DMS79 (cell line): ENCODE measurements at regions not wholly inside any gene's neighbourhood (a gene's known extent, or its start where the extent isn't known, plus 50 kb on each side); places are given as distances from the start of the nearest gene placed in this dataset.
A peak's percentile ranks its signal among the peaks of the same experiment; 100 is the strongest.

Experiments
- DNase-seq: peaks from one replicate; lab custom pipeline; 2025; lab: John Stamatoyannopoulos, UW

DNA sequence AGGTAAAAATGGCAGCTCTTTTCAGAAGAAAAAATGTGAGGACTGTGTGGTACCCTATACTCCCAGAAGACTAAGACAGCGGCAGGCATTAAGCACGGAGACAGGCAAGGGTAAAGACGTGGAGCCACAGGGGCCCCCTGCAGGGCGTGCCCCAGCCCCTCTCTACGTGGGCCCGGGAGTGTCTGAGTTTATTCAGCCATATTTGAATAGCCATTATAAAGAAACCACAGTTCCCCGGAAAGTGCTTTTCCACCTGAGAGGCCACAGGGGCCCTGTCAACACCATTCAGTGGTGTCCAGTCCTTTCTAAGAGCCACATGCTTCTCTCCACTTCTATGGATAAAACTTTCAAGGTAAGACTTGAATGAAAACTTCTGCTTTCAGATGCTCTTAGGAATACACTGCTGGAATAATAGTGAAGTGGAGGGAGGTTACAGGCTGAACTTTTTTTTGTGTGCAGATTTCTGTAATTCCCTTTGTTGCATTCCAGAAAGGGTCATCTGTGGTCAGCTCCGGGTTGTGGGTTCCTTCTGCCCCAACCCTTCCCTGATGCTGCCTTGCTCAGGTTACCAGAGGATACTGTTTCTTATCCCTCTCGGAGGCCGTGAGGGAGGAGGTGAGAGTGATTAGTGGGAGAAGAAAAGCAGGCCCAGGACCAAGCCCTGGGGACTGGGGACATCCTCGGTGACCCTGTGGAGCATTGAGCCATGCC is 58.4 kb downstream of the SLC25A47 start:
- DNase-seq, result peak; percentile 9

DNA sequence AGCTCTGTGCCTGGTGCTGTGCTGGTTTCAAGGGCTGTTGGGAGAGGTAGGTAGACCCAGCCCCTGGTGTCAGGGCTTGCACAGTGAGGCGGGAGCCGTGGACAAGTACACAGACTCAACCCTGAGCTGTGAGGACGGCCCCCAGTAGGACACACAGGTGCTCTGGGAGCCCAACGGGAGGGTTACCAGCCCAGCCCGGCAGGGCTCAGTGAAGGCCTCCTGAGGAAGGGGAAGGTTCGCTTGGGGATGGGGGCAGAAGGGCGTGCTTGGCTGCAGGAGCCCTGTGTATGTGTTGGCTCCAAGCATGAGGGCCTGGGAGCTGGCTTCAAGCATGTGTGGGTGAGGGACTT is 58.9 kb downstream of the SLC25A47 start:
- DNase-seq, result no peak

DNA sequence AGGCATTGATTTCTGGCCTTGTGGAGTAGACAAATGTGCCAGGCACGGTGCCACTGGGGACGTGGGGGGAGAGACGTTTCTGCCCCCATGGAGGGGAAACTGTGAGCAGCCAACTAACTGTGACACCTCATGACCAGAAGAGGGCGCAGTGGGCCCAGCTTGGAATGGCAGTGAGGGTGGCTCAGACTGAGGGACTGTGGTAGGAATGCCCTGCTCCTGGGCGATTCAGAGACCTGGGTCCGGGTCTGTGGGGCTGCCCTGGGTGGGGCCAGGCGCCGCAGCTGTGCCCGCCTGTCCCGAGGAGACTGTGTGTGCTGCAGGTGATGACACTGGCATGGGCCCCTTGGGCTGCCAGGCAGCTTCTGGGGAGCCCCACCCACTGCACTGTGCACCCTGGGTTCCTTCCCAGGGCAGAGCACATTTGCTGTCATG is 60.6 kb downstream of the SLC25A47 start:
- DNase-seq, result peak; percentile 17

DNA sequence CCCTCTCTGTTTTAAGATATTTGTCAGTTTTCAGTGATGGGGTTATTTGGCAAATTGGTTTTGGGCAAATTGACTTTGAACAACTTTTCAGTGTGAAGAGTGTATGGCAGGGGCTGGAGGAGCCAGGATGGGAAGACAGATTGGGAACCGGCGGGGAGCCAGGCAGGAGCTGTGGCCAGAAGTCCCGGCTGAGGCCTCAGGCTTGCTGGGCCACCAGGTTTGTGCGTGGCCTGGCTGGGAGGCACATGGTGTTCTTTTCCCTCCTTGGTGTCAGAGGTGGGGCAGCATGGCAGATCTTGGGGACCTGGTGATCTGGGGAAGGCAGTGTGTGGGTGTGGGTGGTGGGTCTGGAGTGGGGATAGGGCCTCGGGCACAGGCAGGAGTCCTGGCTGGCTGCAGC is 61.1 kb downstream of the SLC25A47 start:
- no peak for DNase-seq

DNA sequence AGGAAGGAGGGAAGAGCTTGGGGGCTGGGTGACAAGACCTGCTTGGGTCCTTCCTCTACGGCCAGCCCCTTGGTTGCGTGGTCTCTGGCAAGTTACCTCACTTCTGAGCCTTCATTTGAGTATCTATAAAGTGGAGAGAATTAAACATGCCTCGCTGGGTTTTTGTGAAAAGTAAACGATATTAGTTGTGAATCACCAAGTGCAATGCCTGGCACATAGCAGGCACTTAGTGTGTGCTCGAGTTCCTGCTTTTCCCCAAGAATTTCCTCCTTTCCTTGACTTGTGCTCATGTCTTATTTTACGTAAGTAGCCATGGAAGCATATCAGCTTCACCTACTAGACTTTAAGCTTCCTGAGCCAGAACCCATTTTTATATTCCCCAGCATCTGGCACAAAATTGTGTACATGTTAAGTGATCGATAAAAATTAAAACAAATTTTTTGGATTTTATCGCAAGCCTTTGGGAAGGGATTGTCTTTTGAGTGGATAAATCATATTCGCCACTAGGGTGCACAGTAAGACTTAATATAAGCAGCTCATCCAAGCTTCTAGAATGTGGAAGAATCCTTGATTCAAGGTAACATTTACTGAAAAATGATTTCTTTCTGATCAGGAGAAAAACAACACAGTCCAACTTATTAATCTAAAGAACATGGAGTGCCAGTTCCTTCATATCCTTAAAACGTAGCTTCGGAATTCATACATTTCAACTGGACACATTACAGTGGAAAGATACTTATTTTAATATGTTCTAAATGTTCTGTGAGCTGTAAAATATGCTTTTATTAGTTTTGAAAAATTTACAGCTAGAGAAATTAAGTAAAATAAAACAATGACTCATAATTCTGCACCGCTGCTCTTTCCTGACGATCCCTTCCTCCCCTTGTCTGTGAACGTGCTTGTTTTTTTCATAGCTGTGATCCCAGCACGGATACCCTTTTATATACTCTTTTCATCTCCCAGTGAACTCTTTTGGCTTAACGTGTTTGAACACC is 62.0 kb downstream of the SLC25A47 start:
- DNase-seq, result peak; percentile 51

DNA sequence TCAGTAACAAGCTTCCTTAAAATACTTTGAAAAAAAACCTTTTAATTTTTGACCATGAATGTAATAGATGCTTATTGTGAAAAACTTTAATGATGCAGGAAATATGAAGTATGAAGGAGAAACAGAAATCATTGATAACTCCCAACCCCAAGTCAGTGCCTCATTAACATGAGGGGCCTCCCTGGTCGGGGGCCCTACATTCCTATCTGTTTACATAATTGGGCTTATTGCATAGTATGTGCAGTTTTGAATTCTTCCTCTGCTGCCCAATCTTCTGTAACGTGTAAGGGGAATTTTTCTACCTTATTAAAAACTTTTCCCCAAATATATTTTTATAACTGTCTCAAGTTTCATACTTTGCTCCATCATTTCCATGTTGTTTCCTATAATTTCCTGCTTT is 63.0 kb downstream of the SLC25A47 start:
- no peak for DNase-seq

DNA sequence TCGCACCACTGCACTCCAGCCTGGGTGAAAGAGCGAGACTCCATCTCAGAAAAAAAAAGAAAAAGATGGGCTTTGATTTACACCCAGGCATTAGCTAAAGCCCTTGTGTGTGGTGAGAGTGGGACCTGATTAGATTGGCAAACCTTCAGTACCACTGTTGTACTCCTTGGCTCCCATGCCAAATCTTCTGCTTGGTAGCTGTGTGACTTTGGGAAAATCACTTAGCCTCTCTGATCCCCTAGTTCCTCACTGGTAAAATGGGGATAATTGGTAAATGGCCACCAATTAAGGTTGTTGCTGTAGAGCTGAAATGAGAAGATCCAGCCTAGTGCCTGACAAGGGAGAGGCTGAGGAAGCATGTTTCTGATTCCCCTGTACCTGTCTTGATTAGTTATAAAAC is 63.7 kb downstream of the SLC25A47 start:
- DNase-seq, result no peak

DNA sequence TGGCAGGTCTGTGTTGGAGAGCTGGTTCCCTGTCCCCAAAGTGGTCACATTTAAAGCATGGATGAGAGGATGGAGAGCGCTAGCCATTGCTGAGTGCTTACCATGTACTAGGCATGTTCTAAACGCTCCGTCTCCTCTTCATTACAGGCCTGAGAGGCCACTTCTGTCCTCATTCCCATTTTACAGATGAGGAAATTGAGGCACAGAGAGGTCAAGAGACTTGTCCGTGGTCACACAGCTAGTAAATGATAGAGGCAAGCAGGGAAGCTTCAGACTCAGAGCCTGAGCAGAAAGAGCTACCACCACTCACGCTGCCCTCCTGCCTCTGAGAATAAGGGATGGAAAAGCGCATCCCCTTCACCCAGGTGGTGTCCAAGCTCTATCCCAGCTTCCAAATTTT is 64.3 kb downstream of the SLC25A47 start:
- DNase-seq, result no peak

DNA sequence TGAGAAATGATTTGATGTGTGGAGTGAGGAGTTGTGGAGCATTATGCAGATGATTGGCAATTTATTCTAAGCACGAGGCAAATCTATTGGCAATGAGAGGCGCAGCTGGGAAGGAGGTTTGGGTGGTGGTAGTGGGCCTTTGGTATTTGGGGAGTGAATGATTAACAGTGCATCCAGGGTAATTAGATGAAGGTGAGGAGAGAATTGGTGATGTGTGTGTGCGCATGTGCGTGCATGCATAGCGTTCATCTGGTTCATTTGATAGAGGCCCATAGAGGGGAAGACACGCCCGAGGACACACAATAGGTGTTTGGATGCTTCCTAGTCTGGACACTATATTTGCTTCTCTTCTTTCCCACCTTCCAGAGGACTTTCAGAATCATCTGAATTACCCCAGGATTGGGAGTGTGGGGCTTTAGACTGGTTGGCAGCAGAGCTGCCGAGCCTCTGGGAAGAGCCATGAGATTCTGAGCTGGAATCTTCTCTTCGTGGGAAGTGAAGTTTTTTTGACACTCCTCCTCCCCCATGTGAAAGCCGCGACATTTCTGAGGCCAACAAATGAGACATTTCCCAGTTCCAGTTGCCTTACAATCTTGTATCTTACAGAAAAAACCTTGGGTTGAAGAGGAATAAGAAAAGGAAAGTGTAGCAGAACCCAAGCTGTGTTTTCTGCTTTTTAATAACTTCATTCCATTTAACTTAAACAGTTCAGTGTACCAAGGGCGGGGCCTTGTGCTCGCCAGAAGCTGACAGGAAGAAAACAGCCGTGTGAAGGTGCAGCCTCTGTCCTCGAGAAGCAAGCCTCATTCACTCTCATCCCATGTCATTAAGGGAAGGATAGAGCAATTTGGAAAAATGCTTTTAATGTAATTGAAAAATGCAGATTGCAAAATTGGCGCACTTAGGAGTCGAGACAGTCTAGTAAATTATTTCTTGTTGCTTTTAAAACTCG is 65.2 kb downstream of the SLC25A47 start:
- DNase-seq, result peak; percentile 39

DNA sequence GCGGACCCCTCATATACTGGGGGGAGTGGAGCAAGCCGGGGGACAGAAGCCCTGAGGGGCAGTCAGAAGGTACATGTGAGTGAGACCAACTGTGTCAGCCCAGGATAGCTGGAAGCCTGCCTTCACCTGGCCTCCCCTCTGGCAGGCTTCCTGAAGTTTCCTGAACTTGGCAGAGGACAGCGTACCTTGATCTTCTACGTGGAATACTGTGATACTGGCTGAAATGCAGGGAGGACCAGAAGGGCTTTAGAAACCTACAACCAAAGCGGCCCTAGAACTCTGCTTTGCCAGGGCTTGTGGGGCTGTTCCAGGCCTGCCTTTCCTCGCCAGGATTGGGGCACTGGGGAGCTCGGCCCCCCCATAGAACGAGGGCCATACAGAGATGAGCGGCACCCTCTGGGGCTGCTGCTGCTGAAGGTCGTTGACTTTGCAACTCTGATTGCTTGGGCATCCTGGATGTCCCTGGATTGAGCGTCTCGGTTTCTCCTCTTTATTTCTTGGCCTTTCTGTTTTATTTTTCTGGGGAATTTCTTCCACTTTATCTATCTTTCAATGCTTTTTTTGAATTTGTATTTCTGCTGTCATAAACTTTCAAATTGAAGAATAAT is 66.5 kb downstream of the SLC25A47 start:
- DNase-seq, result no peak

DNA sequence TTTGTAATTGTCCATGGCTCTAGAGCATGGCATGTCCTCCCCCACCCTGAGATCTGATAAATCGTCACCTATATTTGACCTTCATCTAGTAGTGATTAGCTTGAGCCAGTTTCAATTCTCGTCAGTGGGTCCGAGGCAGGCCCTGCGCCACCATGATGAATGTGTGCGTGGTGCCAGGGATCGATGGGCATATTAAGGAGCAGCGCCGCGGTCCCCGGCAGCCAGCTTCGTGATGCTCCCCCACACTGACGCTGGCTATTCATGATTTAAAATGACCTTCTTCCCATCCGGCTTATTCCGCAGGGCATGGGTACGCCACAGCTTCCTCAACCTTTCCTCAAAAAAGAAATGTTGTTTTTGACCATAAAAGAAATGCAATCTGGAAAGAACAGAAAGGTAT is 68.0 kb downstream of the SLC25A47 start:
- no peak for DNase-seq

DNA sequence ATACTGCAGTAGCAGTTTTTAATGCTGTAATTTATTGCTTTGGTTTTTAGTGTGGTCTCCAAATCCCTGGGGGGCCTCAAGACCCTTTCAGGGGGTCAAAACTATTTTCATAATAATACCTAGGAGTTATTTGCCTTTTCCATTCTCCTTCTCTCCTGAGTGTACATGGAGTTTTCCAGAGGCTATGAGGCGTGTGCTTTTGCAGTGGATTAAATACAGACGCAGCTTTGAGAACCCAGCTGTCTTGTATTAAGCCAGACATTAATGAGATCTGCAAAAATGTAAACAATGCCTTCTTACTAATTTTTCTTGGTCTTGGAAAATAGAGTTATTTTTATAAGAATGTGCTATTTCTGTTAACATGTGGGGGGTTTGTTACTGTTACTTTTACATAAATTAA is 68.6 kb downstream of the SLC25A47 start:
- no peak for DNase-seq

DNA sequence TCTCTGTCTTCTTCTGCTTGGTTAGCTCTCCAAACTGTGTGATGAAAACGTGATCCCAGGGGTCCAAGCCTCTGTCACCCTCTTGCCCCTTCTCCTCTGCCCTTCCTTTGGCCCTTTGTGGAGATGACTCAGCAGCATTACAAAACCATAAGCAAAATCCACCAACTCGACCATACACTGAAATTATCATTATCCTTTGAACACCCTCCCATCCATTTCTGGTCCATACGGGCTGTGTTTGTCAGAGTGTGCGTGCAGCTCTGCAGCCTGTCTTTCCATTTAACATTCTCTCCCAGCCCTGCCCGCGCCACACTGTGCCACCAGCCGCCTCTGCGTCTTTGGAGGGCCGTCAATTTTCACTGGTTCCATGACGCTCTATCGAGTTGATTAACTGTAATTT is 69.2 kb downstream of the SLC25A47 start:
- no peak for DNase-seq

DNA sequence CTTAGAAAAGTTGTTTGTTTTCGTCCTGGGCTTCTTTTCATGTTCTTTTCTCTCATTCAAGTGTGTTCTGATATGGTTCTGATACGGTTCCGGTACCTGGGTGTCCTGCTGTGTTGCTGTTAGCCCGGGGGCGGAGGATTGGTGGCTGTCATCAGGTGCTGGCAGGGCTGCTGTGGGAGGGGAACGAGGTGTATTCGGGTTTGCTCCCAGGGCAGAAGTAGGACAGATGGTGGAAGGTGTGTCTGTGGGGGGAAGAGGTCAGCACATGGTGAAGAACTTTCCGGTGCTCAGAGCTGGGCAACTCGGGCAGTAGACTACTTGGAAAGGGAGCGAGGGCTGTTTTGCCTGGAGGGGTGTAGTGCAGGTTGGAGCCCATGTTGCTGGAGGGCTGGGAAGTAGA is 70.2 kb downstream of the SLC25A47 start:
- DNase-seq, result no peak

DNA sequence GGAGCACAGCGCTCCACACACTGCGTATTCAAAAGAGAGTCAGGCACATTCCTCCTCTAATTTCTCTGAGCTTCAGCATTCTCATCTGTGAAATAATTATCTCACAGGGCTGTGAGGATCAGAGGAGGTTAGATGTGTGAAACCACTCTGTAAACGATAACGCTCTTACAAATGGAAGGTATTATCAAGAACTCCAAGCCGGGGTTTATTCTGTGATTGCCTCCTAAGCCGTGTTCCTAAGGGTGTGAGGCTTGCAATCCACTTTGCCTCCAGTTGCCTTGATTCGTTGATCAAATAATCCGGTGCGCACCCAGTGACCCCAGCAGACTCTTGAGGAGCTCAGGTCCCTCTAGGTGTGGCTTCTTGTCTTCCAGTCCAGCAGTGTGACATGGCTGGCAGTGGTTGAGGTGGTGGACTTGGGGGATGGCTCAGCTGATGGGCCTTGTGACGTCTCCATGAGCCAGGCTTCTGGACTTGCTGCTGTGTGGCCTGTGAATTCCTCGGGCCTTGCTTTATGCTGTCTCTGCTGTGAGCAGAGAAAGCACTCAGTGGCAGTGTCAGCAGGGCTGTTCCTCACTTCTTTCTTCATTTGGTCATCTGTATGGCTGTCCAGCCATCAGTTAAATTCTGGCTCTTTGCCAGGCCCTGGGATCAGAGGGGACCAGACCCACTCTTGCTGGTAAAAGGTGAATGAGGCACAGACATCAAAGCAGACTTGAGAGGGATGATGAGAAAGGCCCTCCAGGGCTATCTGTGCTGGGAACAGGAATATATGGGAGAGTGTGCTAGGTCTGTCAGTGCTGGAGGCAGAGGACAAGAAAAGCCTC is 71.0 kb downstream of the SLC25A47 start:
- no peak for DNase-seq

DNA sequence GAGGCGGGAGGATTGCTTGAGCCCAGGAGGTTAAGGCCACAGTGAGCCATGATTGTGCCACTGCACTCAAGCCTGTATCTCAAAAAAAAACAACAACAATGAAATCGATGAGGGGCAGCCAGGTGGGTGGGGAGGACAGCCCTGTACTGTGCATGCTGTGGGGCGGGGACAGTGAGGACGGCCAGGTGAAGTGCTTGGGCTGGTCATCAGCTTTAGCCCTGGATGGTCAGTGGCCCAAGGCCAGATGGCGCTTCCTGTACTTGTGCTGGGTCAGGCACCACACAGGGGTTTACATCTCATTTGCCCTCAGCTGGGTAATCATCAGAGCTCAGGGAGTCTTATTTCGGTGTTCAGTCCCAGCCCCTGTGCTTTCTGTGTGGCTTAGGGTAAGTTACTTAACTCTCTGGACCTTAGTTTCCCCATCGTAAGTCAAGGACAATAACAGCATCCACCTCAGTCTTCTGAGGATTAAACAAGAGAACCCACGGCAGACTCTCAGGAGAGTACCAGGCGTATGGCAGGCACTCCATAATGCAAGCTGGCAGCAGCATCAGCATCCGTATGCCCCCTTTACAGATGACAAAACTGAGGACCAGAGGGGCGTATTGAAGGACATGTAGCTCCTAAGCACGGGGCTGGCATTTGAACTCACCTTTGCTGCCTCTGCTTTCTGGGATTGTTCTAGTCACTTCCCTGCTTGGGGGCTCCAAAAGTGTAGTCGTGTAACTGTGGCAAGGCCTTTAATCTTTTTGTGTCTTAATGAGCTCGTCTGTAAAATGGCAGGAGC is 71.9 kb downstream of the SLC25A47 start:
- DNase-seq, result no peak

DNA sequence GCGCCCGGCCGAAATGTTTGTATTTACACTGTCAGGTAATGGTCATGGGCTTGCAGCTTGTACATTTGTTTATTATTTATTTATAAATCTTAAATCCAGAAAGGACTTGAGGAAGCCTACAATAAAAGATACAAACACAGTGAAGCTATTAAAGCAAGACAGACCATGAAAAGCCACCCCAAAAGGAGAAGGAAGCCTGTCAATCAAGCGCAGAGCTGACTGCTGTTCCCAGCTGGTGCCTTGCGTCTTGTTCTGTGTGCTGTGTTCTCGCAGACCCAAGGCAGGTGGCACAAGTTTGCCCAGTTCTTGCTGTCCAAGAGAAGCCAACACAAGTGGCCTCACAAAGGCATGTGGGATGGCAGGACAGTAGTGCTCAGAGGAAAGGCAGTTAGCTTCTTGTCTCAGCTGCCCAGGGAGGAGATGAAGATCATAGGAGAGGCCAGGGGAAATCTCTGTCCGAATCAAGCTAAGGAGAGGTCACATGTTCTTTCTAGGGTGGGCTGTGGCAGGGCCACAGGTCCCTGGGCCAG is 73.2 kb downstream of the SLC25A47 start:
- DNase-seq, result no peak

DNA sequence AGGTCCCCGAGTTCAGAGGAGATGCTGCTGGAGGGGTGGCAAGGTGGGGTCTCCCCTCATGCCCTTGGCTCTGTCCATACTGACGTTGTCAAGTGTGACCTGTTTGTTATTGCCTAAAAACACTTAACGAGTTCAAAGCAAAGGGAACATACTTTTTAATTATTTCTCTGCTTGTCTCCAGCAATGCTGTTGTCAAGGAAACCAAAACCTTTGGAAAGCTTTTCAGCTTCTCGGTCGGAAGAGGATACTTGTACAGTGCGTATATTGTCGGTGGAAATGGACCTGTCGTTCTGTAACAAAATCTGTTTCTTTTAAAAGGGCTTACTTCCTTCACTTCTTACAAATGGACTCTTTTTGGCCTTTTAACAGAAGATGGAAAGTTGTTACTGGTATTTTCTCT is 73.9 kb downstream of the SLC25A47 start:
- peak; percentile 21 for DNase-seq

DNA sequence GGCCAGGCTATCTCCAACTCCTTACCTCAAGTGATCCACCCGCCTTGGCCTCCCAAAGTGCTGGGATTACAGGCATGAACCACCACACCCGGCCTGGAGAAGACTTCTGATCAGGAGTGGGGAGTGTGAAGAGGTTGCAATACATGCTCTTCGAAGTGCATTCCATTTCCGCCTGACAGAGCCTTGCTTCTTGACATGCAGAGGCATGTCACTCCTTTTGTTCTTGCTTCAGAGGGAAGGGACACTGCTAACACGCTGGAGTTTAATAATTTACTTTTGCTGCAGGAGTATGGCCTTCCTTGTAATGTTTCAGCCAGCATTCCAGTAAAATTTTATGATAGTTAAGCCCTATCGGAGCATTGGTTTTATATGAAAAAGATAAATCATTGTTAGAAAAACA is 74.9 kb downstream of the SLC25A47 start:
- DNase-seq, result peak; percentile 60
